ENCODE measurements at regions not wholly inside any gene's neighbourhood (a gene's known extent, or its start where the extent isn't known, plus 50 kb on each side); places are given as distances from the start of the nearest gene placed in this dataset.

GRCh38 chr7:25858200-25858524 lies 293.8 kb upstream of the NFE2L3 start:
- TF ChIP-seq CTCF (IDR thresholded peaks at IDR 0.05 in 4 of 5, conservative IDR thresholded peaks at IDR 0.05 in 1 of 5) (no peak), POLR2A (IDR thresholded peaks at IDR 0.05) (no peak)

Measured in gastrocnemius medialis (tissue), 4 donors.